GM21528 (cell line): ENCODE measurements at regions not wholly inside any gene's neighbourhood (a gene's known extent, or its start where the extent isn't known, plus 50 kb on each side); places are given as distances from the start of the nearest gene placed in this dataset.

Experiments
- ATAC-seq: cut with Tn5 transposase; IDR thresholded peaks from one replicate; pipeline ENCODE4 v1.9.1; 2021; ENCODE audit warnings: mild to moderate bottlenecking, moderate library complexity; ENCODE audit not compliant: unreplicated experiment, low FRiP score

- ATAC-seq, result no peak
Observed at GRCh38 chr6:163954088-163954775, 539.7 kb downstream of the QKI start.

DNA sequence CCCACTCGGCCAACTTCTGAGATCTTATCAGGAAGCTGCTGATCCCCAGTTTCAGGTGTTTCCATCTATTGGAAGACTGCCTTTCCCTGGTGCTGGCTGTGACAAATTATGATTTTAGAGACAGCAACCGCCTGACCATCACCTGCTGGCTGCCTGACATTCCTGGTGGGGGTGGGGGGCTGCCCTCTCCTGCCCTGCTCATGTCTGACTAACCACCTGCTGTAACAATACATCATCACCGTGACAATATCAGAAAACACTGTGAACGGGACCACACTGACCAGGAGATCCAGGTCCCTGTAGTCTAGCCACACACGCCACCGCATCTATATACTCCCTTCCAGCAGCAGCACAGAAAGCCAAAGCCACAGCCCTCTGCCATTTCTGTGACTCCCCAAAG is 537.5 kb downstream of the QKI start:
- ATAC-seq, result no peak

DNA sequence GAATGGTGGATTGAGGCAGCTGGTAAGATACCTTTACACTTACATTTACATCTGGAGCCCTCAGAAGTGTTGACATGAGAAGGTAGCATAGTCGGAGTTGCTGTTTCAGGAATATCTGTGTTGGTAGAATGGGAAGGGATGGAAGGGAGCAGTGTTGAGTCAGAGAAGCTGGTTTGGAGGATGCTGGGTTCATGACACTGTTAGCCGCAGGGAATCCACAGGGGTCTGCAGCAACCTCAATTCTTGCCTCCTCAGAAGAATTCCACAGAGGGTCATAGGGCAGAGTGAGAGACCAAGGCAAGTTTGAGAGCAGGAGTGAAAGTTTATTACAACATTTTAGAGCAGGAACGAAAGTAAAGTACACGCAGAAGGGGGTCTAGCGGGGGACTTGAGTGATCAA is 536.8 kb downstream of the QKI start:
- no peak for ATAC-seq

DNA sequence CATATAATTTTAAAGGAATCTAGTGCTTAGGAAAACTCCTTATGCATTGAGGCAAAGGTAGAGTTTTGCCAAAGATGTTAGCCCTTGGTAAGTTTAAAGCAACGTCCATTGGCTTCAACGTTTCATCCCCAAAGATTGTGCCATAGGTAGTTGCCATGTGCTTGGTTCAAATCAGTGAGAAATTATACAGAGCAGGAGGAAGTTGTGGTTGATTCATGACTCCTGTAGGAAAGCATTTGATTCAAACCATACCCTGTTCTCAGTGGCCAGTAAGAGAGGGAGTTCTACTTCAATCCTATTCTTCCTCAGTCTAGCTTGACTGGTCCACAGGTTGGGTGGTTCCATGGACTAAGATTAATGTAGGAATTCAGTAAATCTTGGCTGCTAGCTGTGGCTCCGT is 535.6 kb downstream of the QKI start:
- no peak for ATAC-seq

DNA sequence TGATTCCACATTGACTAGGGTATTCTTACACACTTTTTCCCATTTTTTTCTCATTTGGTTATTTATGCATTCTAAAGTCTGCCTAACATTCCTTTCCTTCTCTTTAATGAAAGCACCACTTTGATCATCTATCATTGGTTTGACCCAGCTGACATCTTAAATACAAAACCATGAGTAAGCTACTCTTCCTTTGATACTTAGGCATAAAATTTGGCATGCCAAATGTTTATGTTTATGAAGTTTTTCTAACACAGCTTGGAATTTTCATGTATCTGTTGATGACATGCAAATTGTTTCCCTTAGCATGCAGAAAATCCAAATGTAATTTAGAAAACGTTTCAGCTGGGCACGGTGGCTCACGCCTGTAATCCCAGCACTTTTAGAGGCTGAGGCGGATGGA is 534.9 kb downstream of the QKI start:
- ATAC-seq, result no peak

- no peak for ATAC-seq
Observed at GRCh38 chr6:163948250-163948649, 533.7 kb downstream of the QKI start.

DNA sequence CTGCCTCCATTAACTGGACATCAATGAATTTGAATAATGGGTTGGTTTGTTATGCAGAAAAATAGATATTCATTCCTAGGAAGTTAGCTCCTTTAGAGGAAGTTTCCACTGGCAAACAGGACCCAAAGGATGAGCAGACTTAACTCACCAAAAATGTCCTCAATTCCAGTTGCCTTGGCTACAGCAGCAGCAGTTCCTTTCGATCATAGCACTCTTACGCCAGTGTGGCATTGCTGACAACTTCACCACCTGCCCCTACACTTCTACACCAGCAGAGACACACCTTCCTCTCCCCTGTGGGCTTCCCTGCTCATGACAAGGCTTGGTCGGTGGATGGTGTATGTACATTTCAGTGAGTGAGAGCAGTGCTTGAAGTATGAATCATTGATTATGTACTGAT is 532.8 kb downstream of the QKI start:
- ATAC-seq, result no peak

DNA sequence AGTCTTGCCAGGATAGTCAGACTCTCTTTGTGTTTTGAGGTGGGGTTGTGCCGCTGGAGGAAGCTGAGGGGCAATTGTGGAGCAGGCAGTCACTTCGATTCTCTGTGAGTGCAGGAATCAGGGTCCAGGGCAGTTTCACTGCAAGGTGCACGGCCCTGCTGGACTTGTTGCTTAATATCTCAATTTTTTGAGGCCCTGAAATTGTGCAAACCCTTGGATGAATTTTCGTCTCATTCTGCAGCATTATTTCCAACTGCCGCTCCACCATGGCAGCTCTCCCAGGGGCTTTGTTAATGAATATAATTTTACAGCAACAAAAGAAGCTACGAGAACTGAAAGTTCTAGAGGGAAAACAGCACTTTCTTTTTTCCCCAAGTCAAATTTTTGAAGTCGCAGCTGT is 531.9 kb downstream of the QKI start:
- ATAC-seq, result no peak

GRCh38 chr6:163945808-163946207 is 531.3 kb downstream of the QKI start:
- ATAC-seq, result no peak

DNA sequence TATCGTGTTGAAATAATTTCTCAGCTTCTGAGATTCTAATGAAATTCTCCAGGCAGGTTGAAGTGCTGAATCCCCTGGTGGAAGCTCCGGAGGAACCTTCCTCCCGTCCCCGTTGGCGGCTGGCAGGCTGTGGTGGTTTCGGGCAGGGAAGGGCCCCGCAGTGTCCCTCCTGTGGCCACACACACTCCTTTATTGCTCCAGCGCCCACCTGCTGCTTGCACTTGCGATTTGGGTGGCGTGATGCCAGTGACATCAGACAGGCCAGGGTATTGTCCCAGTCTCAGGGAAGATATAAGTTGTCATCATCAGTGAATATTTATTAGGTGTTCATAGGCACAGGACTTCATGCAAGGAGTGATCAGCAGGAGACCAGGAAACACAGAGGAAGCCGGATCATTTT is 530.4 kb downstream of the QKI start:
- ATAC-seq, result no peak

GRCh38 chr6:163943607-163944385 is 529.3 kb downstream of the QKI start:
- ATAC-seq, result no peak

DNA sequence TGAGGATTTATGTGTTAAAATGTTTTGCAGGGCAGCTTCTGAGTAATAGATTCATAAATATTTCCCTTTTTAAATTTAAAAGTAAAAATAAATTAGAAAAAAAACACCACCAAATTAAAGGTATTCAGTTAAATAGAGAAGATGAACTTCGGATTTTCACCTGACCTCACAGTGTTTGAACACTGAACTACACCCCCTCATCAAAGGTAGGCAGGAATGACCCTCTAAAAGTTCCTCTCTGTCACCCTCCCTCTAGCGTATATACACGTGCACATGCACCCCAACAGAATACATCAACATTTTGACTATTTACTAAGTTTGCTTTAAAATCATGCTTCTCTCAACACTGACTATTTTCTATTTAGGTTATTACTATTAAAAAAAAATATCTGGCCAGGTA is 528.3 kb downstream of the QKI start:
- ATAC-seq, result no peak

DNA sequence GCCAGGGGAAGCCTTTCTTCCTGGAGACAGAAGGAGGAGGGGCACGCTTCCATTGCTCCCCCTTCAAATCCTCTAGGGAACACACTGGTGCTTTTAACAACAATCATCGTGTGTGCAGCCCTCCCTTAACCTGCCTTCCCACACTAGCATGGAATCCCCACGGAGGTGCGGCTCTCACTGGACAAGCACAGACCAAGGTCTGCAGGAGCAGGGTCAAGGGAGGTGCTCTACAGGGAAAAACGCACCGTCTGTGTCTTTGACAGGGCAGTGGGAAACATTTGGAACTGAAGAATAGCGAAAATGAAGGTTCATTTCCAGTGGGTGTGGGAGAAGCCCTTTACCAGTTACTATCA is 527.1 kb downstream of the QKI start:
- ATAC-seq, result no peak

GRCh38 chr6:163940705-163941623 is 526.4 kb downstream of the QKI start:
- ATAC-seq, result no peak

DNA sequence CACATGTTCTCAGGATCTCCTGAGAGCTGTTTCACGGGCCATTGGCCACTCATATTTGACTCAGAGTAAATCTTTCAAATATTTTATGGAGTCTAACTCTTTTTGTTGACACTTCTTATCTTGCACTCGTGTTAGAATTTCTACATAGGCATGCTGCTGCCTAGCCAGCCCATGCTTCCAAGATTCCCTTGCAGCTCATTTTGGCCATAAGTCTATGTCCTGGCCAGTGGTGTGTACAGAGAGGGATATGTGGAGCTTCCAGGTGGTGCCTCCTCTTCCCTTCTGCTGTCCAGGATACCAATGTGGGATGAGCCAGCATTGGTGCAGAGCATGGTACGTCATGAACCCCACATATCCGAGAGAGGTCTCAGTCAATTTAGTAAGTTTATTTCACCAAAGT is 522.6 kb downstream of the QKI start:
- ATAC-seq, result no peak

- ATAC-seq, result no peak
Observed at GRCh38 chr6:163935158-163935762, 520.7 kb downstream of the QKI start.

DNA sequence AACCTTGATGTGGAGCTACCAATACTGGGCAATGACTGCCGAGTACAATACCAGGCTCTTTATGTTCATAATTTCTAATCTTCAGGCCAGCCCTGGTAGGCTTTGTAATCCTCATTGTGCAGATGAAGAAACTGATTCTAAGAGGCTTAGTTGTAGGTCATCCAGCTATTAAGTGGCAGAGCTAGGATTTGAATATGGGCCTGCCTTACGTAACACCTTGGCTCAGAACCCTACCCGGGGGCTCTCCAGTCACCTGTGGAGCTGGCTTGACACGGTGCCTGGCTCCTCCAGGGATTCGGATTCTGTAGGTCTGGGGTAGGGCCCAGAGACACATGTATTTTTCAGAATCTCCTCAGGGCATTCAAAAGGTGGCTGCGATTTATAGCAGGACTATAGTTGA is 515.5 kb downstream of the QKI start:
- no peak for ATAC-seq

DNA sequence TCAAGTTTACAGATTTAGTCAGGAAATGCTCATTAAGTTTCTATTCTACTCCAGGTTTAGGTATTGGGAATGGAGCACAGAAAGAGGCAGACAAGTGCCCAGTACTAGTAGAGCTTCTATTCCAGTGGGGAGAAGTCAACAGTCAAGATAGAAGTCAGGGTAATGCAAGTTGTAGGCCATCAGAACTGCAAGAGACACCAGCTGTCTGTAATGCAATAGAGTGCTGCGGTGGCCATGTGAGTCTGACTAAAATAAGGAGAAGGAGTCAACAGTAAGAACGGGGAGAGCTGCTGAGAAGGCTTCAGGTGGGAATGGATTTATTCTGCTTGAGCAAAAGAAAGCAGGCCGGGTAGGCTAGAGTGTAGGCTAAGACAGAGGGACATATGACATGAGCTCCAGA is 515.0 kb downstream of the QKI start:
- ATAC-seq, result no peak

DNA sequence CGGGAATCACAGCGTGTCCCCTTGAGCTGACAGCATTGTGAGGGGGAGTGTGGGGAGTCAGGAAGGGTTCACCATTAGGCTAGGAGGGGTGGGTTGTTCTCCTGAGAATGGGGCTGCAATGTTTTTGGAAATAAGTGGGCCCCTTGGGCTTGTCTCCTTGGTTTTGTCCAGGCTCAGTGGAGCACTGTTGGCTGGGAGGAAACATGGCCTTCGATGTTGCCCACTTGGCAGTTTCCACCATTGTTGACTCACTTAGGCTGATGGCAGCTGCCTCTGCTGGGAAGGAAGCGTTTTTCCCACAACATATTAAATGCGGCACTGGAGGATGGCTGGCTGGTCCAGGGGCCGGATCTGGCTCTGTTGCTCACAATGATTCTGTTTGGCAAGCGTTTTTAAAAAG is 512.1 kb downstream of the QKI start:
- ATAC-seq, result no peak

DNA sequence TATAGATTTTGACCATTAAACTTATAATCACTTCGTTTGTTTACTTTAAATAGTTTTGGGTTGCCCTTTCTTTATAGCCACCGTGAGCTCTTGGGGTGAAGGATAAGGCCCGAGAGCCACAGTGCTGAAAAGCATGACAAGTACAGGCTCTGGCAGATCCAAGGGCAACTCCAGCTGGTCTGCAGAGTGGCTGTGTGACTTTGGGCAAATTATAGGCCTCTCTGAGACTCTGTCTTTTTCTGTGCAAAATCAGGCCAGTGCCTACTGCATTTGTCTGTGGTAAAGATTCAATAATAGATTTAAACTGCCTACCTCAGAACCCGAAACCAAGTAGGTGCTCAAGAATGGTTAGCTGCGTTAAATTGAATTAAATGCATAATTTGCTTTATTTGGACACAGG is 511.3 kb downstream of the QKI start:
- ATAC-seq, result no peak
